NCI-H2227 (cell line): ENCODE measurements at regions not wholly inside any gene's neighbourhood (a gene's known extent, or its start where the extent isn't known, plus 50 kb on each side); places are given as distances from the start of the nearest gene placed in this dataset.
"Not testable (repeated sequence)": the region's sequence is repeated elsewhere in the genome, so short reads cannot be mapped to it uniquely, and the experiment has no call there.

ENCODE experiments used
- DNase-seq: peaks from one replicate; lab custom pipeline; 2025; ENCODE audit not compliant: unreplicated experiment; lab: John Stamatoyannopoulos, UW

GRCh38 chr17:18546514-18547398 is 70.2 kb downstream of the LGALS9C start:
- not testable (repeated sequence) for DNase-seq

- DNase-seq = not testable (repeated sequence)
Observed at GRCh38 chr17:18557086-18557485, 80.5 kb downstream of the LGALS9C start.

- not testable (repeated sequence) for DNase-seq
Observed at GRCh38 chr17:18563381-18564098, 80.7 kb downstream of the TBC1D28 start.

GRCh38 chr17:18564099-18564448 is 80.1 kb downstream of the TBC1D28 start:
- DNase-seq = peak; percentile 35

GRCh38 chr17:18568108-18568995 is 75.8 kb downstream of the TBC1D28 start:
- not testable (repeated sequence) for DNase-seq

- DNase-seq = not testable (repeated sequence)
Observed at GRCh38 chr17:18569489-18569913, 74.7 kb downstream of the TBC1D28 start.

- not testable (repeated sequence) for DNase-seq
Observed at GRCh38 chr17:18572536-18572935, 71.7 kb downstream of the TBC1D28 start.

- DNase-seq = not testable (repeated sequence)
Observed at GRCh38 chr17:18574137-18574536, 70.1 kb downstream of the TBC1D28 start.
